SK-N-SH (cell line): ENCODE measurements at regions not wholly inside any gene's neighbourhood (a gene's known extent, or its start where the extent isn't known, plus 50 kb on each side); places are given as distances from the start of the nearest gene placed in this dataset.

Experiments used
- FOSL2 ChIP-seq: IDR thresholded peaks from 2 replicates; pipeline ENCODE4 v1.4.0; 2012; ENCODE audit warnings: low read depth, mild to moderate bottlenecking, moderate library complexity, borderline replicate concordance
- FOXJ3 ChIP-seq: sonication (generic); formaldehyde crosslinking; IDR thresholded peaks from 2 replicates; pipeline ENCODE4 v1.5.1; 2020; ENCODE audit warnings: mild to moderate bottlenecking, missing genetic modification reagents
- FOXM1 ChIP-seq: IDR thresholded peaks from 2 replicates; pipeline ENCODE4 v1.4.0; 2012; ENCODE audit warnings: low read depth, mild to moderate bottlenecking
- GATA2 ChIP-seq: sonication (generic); formaldehyde crosslinking; IDR thresholded peaks from 2 replicates; pipeline ENCODE4 v1.5.0; 2020; ENCODE audit warnings: mild to moderate bottlenecking, missing genetic modification reagents
- NRF1 ChIP-seq: IDR thresholded peaks from 2 replicates; pipeline ENCODE4 v1.6.1; 2012; ENCODE audit warnings: low read depth, mild to moderate bottlenecking, low read length
- SIN3A ChIP-seq: IDR thresholded peaks from 2 replicates; pipeline ENCODE4 v1.6.1; 2012; ENCODE audit warnings: low read depth, mild to moderate bottlenecking, low read length, moderate library complexity, borderline replicate concordance
- TF ChIP-seq, protein P1 (sequence below): fragments of 200-600 bp; sonication (generic); IDR thresholded peaks from 2 replicates; pipeline ENCODE4 v1.6.1; 2017; ENCODE audit warnings: antibody characterized with exemption, mild to moderate bottlenecking, moderate library complexity
- TF ChIP-seq, protein P2 (sequence below): fragments of 150-350 bp; IDR thresholded peaks from 2 replicates; pipeline ENCODE4 v1.6.1; 2017; ENCODE audit warnings: antibody characterized with exemption, low read length, low read depth, borderline replicate concordance

DNA sequence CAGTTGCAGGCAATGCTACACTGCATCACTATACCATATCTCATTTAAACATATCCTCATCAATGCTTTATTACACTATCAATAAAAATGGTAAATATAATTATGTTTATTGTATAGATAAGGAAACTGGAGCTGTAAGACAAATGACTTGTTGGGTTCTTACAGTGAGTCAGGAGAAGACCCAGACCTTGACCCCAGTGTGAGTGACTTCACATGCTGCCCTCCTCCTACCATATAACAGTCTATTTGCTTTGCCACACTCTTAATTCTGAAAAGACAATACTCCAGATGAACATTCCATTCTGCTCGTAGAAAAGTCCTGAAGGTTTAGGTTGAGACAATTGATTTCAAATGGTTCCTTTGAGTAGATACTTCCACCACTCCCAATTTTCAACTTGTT, 550.5 kb downstream of the PLPP3 start:
- TF ChIP-seq, protein P1, sequence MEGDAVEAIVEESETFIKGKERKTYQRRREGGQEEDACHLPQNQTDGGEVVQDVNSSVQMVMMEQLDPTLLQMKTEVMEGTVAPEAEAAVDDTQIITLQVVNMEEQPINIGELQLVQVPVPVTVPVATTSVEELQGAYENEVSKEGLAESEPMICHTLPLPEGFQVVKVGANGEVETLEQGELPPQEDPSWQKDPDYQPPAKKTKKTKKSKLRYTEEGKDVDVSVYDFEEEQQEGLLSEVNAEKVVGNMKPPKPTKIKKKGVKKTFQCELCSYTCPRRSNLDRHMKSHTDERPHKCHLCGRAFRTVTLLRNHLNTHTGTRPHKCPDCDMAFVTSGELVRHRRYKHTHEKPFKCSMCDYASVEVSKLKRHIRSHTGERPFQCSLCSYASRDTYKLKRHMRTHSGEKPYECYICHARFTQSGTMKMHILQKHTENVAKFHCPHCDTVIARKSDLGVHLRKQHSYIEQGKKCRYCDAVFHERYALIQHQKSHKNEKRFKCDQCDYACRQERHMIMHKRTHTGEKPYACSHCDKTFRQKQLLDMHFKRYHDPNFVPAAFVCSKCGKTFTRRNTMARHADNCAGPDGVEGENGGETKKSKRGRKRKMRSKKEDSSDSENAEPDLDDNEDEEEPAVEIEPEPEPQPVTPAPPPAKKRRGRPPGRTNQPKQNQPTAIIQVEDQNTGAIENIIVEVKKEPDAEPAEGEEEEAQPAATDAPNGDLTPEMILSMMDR = no peak
- TF ChIP-seq SIN3A (no peak), FOSL2 (no peak), FOXJ3 (CRISPR knock-in tag) (no peak), FOXM1 (no peak), NRF1 (no peak), GATA2 (CRISPR knock-in tag) (no peak)
- TF ChIP-seq, protein P2, sequence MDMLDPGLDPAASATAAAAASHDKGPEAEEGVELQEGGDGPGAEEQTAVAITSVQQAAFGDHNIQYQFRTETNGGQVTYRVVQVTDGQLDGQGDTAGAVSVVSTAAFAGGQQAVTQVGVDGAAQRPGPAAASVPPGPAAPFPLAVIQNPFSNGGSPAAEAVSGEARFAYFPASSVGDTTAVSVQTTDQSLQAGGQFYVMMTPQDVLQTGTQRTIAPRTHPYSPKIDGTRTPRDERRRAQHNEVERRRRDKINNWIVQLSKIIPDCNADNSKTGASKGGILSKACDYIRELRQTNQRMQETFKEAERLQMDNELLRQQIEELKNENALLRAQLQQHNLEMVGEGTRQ = no peak
